ENCODE measurements at regions not wholly inside any gene's neighbourhood (a gene's known extent, or its start where the extent isn't known, plus 50 kb on each side); places are given as distances from the start of the nearest gene placed in this dataset.

DNA sequence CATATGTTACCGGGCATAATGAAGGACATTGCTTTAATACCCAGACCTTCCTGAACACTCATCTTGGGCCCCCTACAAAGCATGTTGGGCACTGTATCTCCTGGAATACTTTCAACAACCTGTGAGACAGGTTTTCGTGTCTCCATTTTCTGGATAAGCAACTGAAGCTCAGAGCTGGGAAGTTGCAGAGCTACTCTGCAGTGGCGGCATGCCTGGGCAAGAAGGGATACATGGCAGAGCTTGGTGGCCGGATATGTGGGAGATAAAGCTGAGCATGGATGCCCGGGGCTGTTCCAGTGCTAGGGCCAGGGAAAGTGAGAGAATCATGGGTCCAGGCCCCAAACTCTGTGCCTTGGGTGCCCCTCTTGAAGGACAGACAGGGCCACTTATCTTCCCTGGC is 71.6 kb upstream of the KCND3 start:
- H3K4me1 ChIP-seq (ENCODE audit: insufficient read depth, low read length): 0 out of 2 replicates have a peak, but pooled peaks cover 11% of the 10 kb centered on the region
- no peaks in the 10 kb centered on the region for H3K36me3 ChIP-seq (ENCODE audit: insufficient read depth, low read length)
- WGBS: 94% methylated on average over 5 of the region's 5 CpGs
- peaks cover 10% of the 10 kb centered on the region for H3K9me3 ChIP-seq (ENCODE audit: insufficient read depth, low read depth, low read length)
- H3K4me3 ChIP-seq (ENCODE audit: low read length): no peak overlapping the region
- H3K9ac ChIP-seq (ENCODE audit: low read depth, low read length): no peak overlapping the region
- no peaks in the 10 kb centered on the region for H3K27me3 ChIP-seq (ENCODE audit: insufficient read depth, low read length)
- H3K27ac ChIP-seq (ENCODE audit: low read depth, low read length): no peak overlapping the region

DNA sequence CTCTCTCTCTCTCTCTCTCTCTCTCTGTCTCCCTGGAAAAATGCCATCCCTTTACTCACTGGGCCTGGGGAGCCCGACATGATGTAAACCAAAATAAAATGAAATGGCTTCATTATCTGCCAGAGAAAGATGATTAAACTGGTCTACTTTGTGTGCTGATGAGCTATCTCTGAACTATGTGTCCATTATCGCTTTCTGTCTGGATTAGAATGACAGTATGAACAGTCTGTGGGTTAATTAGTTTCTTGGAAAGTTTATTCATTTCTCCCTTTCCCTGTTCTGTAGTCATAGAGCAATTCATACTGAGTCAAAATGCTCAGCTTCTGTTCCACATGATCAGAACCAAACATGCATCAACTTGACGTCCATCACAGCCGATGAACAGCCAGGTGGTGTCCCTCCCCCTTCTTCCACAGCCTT is 72.4 kb upstream of the KCND3 start:
- Histone ChIP-seq H3K9me3 (ENCODE audit: insufficient read depth, low read depth, low read length) (peaks cover 10% of the 10 kb centered on the region), H3K36me3 (ENCODE audit: insufficient read depth, low read length) (no peaks in the 10 kb centered on the region), H3K27ac (ENCODE audit: low read depth, low read length) (no peak overlapping the region), H3K27me3 (ENCODE audit: insufficient read depth, low read length) (no peaks in the 10 kb centered on the region), H3K9ac (ENCODE audit: low read depth, low read length) (no peak overlapping the region), H3K4me3 (ENCODE audit: low read length) (no peak overlapping the region), H3K4me1 (ENCODE audit: insufficient read depth, low read length) (0 out of 2 replicates have a peak, but pooled peaks cover 11% of the 10 kb centered on the region)
- WGBS: 95% methylated on average over 4 of the region's 4 CpGs

DNA sequence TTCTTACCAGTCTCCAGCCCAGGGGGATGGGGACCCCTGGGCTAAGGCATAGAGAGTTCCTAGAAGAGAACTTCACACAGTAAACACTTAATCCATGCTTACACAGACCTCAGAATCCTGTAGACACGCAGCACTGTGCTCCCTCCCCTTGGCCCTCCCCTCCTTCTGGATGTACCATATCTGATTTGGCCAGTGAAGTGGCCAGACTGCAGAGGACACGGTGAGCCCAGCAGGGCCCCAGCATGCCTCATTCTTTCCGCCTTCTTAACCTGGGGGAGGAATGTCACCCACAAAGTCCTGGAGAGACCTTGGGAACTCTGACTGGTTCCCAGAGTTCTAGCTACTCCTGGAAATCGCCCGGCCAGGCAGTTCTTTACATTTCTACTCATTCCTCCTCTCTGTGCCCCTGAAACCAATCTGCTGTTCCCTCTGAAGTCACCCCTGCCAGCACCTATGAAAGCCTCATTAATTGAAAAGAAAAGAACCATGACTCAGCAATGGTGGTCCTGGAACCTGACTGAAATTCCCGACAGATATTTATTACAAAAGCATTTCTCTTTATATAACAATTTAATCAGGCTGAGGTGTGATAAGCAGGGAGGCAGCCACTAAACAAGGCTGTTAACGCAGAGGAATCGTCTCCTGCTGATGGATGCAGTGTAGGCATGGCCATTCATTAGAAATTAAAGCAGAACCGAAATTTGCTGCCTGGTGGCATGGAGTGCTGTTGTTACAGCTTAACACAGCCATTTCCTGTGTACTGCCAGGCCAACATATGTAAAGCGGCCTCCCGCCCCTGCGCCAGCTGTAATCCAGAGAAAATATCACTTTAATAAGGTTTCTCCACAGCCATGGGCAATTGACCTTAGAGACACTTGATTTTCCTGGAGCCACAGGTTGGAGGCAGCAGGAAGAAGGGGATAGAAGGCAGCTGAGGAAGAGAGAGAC is 74.6 kb upstream of the KCND3 start:
- Histone ChIP-seq H3K9me3 (ENCODE audit: insufficient read depth, low read depth, low read length) (peaks cover 10% of the 10 kb centered on the region), H3K36me3 (ENCODE audit: insufficient read depth, low read length) (no peaks in the 10 kb centered on the region)
- 92% methylated on average over 11 of the region's 12 CpGs for WGBS

DNA sequence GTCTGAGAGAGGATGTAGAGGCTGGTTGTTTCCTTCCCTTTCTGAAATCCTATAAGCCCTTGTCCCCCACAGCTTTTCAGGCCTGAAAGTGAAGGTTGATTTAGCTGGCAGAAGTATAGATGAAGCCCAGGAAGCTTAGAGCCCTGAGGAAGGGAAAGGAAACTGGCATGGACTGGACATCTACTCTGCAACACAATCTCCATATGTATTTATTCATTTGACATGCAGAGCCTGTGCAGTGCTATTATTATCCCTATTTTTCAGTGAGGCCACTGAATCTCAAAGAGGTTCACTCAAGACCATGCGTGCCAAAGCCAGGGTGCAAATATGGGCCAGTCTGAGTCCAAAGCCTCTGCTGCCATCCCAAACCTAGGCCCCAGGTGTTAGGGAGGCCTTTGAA is 78.5 kb upstream of the KCND3 start:
- Histone ChIP-seq H3K27ac (ENCODE audit: low read depth, low read length) (no peak overlapping the region), H3K4me1 (ENCODE audit: insufficient read depth, low read length) (0 out of 2 replicates have a peak, but pooled peaks cover 11% of the 10 kb centered on the region), H3K36me3 (ENCODE audit: insufficient read depth, low read length) (no peaks in the 10 kb centered on the region), H3K27me3 (ENCODE audit: insufficient read depth, low read length) (no peaks in the 10 kb centered on the region), H3K9ac (ENCODE audit: low read depth, low read length) (no peak overlapping the region), H3K9me3 (ENCODE audit: insufficient read depth, low read depth, low read length) (peaks cover 28% of the 10 kb centered on the region), H3K4me3 (ENCODE audit: low read length) (no peak overlapping the region)
- 97% methylated on average over 1 of the region's 1 CpG for WGBS

More for the DNA sequence above, 74.6 kb upstream of the KCND3 start:
- Histone ChIP-seq H3K27ac (ENCODE audit: low read depth, low read length) (no peak overlapping the region), H3K4me3 (ENCODE audit: low read length) (no peak overlapping the region), H3K9ac (ENCODE audit: low read depth, low read length) (no peak overlapping the region), H3K4me1 (ENCODE audit: insufficient read depth, low read length) (0 out of 2 replicates have a peak, but pooled peaks cover 11% of the 10 kb centered on the region), H3K27me3 (ENCODE audit: insufficient read depth, low read length) (no peaks in the 10 kb centered on the region)

DNA sequence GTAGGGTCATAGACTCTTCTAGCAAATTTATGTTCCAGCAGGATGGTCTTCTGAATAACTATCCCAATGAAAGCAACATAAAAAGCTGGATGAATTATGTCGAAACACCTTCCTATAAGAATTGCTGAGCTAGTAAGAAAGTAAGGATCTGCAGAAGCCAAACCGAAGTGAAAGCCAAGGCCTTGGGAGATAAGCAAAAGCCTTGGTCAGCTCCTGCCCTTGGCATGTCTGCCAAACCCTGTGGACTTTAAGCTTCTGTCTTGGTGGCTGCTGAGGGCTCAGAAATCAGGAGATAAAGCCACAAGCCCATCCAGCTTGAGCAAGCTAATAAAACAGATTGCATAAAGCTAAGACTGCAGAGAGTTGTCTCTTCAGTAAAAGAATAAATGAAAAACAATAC is 81.2 kb upstream of the KCND3 start:
- H3K27ac ChIP-seq (ENCODE audit: low read depth, low read length): no peak overlapping the region
- peaks cover 31% of the 10 kb centered on the region for H3K9me3 ChIP-seq (ENCODE audit: insufficient read depth, low read depth, low read length)
- no peak overlapping the region for H3K9ac ChIP-seq (ENCODE audit: low read depth, low read length)
- no peaks in the 10 kb centered on the region for H3K36me3 ChIP-seq (ENCODE audit: insufficient read depth, low read length)
- WGBS: 89% methylated on average over 2 of the region's 2 CpGs
- no peaks in the 10 kb centered on the region for H3K4me1 ChIP-seq (ENCODE audit: insufficient read depth, low read length)
- H3K4me3 ChIP-seq (ENCODE audit: low read length): no peak overlapping the region
- H3K27me3 ChIP-seq (ENCODE audit: insufficient read depth, low read length): no peaks in the 10 kb centered on the region

DNA sequence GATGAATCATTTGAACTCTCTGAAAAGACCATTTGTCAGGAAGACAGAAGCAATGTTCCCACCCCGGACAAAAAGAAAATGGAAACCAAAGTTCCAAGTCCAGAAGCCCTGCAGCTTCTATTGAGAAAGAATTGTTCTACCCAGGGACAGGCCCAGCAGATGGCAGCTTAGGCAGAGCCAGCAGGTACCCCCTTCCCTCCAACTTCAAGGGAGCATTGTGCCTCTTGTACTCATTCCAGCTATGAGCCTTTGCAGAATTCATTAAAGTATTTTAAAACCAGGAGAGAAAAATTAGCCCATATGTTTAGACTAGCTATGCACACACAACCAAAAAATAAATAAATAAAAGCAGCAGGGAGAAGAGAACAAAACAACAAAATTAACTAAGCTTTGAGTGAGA is 85.2 kb upstream of the KCND3 start:
- Histone ChIP-seq H3K9me3 (ENCODE audit: insufficient read depth, low read depth, low read length) (peaks cover 31% of the 10 kb centered on the region), H3K9ac (ENCODE audit: low read depth, low read length) (no peak overlapping the region), H3K36me3 (ENCODE audit: insufficient read depth, low read length) (no peaks in the 10 kb centered on the region), H3K27me3 (ENCODE audit: insufficient read depth, low read length) (no peaks in the 10 kb centered on the region), H3K4me3 (ENCODE audit: low read length) (no peak overlapping the region), H3K4me1 (ENCODE audit: insufficient read depth, low read length) (no peaks in the 10 kb centered on the region), H3K27ac (ENCODE audit: low read depth, low read length) (no peak overlapping the region)
- WGBS: 95% methylated on average over 1 of the region's 1 CpG

DNA sequence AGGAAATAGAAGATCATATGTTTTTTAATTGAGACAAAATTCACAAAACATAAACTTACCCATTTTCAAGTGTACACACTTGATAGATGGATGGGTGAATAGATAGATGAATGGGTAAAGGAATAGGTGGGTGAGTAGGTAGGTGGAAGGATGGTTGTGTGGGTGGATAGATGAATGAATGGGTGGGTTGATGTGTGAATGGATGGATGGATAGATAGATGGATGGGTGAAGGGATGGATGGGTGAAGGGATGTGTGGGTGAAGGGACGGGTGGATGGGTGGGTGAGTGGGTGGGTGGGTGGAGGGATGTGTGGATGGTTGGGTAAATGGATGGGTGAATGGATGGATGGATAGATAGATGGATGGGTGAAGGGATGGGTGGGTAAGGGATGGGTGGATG is 86.1 kb upstream of the KCND3 start:
- H3K27ac ChIP-seq (ENCODE audit: low read depth, low read length): no peak overlapping the region
- no peaks in the 10 kb centered on the region for H3K27me3 ChIP-seq (ENCODE audit: insufficient read depth, low read length)
- no peak overlapping the region for H3K9ac ChIP-seq (ENCODE audit: low read depth, low read length)
- H3K9me3 ChIP-seq (ENCODE audit: insufficient read depth, low read depth, low read length): peaks cover 31% of the 10 kb centered on the region
- 91% methylated on average over 1 of the region's 1 CpG for WGBS
- no peak overlapping the region for H3K4me3 ChIP-seq (ENCODE audit: low read length)
- H3K4me1 ChIP-seq (ENCODE audit: insufficient read depth, low read length): no peaks in the 10 kb centered on the region
- no peaks in the 10 kb centered on the region for H3K36me3 ChIP-seq (ENCODE audit: insufficient read depth, low read length)

DNA sequence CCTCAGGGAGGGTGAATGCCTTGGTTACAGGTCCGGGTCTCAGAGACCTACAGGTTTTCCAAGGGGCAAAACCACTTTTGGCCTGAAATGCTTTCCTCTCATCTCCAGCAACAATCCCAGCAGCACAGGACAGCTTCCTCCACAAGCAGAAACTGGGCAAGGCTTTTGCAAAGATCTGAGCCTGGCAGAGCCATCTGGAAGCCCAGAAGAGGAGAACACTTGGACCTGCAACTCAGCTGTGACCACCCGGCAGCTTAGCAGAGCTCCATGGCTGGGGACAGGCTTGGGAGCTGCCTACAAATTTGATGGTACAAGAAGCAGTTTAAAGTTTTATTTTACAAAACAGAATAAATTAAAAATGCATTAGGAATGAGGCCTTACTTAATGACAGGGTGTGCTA is 90.0 kb upstream of the KCND3 start:
- Histone ChIP-seq H3K9ac (ENCODE audit: low read depth, low read length) (no peak overlapping the region), H3K4me1 (ENCODE audit: insufficient read depth, low read length) (no peaks in the 10 kb centered on the region)

DNA sequence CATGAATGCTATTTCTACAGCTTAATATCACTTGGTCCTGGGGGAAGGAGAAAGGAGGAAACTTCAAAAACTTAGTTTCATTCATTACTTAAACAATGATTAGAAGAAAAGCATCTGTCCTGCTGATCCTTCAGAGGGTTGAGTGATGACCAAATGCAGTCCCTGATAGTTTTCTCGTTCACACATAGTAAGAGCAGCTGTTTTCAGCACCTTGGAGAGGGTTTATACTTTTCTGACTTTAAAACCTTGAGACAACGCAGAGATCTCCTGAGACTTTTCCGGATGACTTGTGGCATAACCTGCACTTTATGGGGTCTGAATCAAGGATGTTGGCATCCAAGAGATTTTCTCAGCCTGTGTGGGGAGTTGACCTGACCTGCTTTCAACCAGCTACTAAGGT is 94.0 kb upstream of the KCND3 start:
- no peaks in the 10 kb centered on the region for H3K36me3 ChIP-seq (ENCODE audit: insufficient read depth, low read length)
- H3K4me3 ChIP-seq (ENCODE audit: low read length): no peak overlapping the region
- WGBS: 50% methylated on average over 3 of the region's 3 CpGs
- H3K9ac ChIP-seq (ENCODE audit: low read depth, low read length): no peak overlapping the region
- no peaks in the 10 kb centered on the region for H3K9me3 ChIP-seq (ENCODE audit: insufficient read depth, low read depth, low read length)
- no peaks in the 10 kb centered on the region for H3K27me3 ChIP-seq (ENCODE audit: insufficient read depth, low read length)
- no peaks in the 10 kb centered on the region for H3K4me1 ChIP-seq (ENCODE audit: insufficient read depth, low read length)
- H3K27ac ChIP-seq (ENCODE audit: low read depth, low read length): no peak overlapping the region

More for the DNA sequence above, 90.0 kb upstream of the KCND3 start:
- H3K9me3 ChIP-seq (ENCODE audit: insufficient read depth, low read depth, low read length): 0 out of 2 replicates have a peak, but pooled peaks cover 1% of the 10 kb centered on the region
- H3K4me3 ChIP-seq (ENCODE audit: low read length): no peak overlapping the region
- no peak overlapping the region for H3K27ac ChIP-seq (ENCODE audit: low read depth, low read length)
- 92% methylated on average over 2 of the region's 2 CpGs for WGBS
- H3K27me3 ChIP-seq (ENCODE audit: insufficient read depth, low read length): no peaks in the 10 kb centered on the region
- H3K36me3 ChIP-seq (ENCODE audit: insufficient read depth, low read length): no peaks in the 10 kb centered on the region

DNA sequence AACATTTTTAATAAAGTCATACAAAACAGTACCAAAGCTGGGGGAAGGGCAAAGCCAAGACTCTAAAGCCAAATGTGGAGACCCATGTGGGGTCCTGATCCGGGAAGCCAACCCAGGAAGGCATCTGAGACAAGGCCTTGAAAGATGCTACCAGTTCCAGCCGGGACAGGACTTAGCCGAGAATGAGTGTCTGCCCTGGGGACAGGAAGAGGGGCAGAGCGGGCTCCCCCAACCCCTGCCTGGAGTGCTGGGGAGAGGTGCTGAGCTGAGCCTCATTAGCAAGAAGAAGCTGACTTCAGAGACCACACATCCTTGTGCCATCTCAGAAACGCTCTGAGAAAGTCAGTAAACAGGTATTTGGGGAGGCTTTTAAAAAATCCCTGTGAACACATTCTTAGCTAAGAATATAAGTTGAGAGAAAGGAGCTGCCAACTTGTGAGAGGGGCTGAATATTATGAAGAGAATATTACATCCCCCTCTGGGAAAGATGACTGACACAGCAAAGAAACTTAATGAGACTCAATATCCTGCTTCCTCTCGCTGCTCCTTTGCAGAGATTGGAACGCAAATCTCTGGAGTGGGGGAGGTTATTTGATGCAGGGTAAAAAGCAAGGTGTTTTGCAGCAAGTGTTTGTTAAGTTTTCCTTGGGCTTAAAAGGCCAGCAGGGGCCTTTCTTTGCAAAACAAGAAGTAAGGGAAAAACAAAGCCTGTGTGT is 103.3 kb upstream of the KCND3 start:
- H3K27ac ChIP-seq (ENCODE audit: low read depth, low read length): peak overlapping the region; percentile 62; the same call in 1 of the 2 replicates
- H3K9ac ChIP-seq (ENCODE audit: low read depth, low read length): 0 out of 2 replicates have a peak overlapping the region, but pooled peaks have one; percentile 5
- no peaks in the 10 kb centered on the region for H3K36me3 ChIP-seq (ENCODE audit: insufficient read depth, low read length)
- peak overlapping the region; percentile 25 for H3K4me3 ChIP-seq (ENCODE audit: low read length)
- 31% methylated on average over 7 of the region's 7 CpGs for WGBS
- peaks cover 29% of the 10 kb centered on the region for H3K4me1 ChIP-seq (ENCODE audit: insufficient read depth, low read length)
- 0 out of 2 replicates have a peak, but pooled peaks cover 2% of the 10 kb centered on the region for H3K9me3 ChIP-seq (ENCODE audit: insufficient read depth, low read depth, low read length)
- no peaks in the 10 kb centered on the region for H3K27me3 ChIP-seq (ENCODE audit: insufficient read depth, low read length)

DNA sequence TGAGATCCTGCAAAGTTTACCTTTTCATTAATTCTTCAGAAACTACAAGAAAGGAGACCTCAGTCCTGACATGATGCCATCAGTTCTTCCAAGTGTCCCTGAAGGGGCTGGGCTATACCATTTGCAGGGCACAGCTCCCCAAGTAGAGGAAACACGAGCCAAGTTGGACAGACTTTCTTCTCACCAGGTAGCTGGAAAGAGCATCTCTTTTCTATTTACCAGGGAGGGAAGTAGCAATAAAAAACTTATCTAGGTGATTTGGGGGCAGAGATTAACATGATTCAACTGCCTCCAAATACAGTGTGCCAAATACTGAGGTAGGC is 103.9 kb upstream of the KCND3 start:
- H3K4me1 ChIP-seq (ENCODE audit: insufficient read depth, low read length): peaks cover 29% of the 10 kb centered on the region
- 36% methylated on average over 1 of the region's 1 CpG for WGBS
- no peak overlapping the region for H3K9ac ChIP-seq (ENCODE audit: low read depth, low read length)
- H3K9me3 ChIP-seq (ENCODE audit: insufficient read depth, low read depth, low read length): 0 out of 2 replicates have a peak, but pooled peaks cover 2% of the 10 kb centered on the region
- H3K27ac ChIP-seq (ENCODE audit: low read depth, low read length): peak overlapping the region; percentile 62; the same call in 1 of the 2 replicates
- H3K27me3 ChIP-seq (ENCODE audit: insufficient read depth, low read length): no peaks in the 10 kb centered on the region
- H3K4me3 ChIP-seq (ENCODE audit: low read length): no peak overlapping the region
- H3K36me3 ChIP-seq (ENCODE audit: insufficient read depth, low read length): no peaks in the 10 kb centered on the region
